Fibroblast of lung (primary cell): ENCODE measurements at regions not wholly inside any gene's neighbourhood (a gene's known extent, or its start where the extent isn't known, plus 50 kb on each side); places are given as distances from the start of the nearest gene placed in this dataset.

Source experiments
- DNase-seq, 2 donors: peaks; one replicate each; pipeline versions ENCODE4 v3.0.0 to v3.0.0-alpha.2; 2010; ENCODE audit warnings: low read depth in 2 of 2
- H2AFZ ChIP-seq: 2 replicates; pipeline ENCODE4 v1.5.1; 2012; ENCODE audit warnings: low read length, control low read depth, inconsistent platforms
- H3K27ac ChIP-seq: 2 replicates; pipeline ENCODE4 v1.5.1; 2011; ENCODE audit warnings: low read length, control low read depth; ENCODE audit not compliant: insufficient read depth
- H3K27me3 ChIP-seq: 2 replicates; pipeline ENCODE4 v1.5.1; 2011; ENCODE audit warnings: mild to moderate bottlenecking, low read length; ENCODE audit not compliant: control insufficient read depth, insufficient read depth
- H3K36me3 ChIP-seq: 2 replicates; pipeline ENCODE4 v1.5.1; 2011; ENCODE audit warnings: low read length; ENCODE audit not compliant: control insufficient read depth, insufficient read depth
- H3K4me1 ChIP-seq: 2 replicates; pipeline ENCODE4 v1.5.1; 2011; ENCODE audit warnings: low read length; ENCODE audit not compliant: control insufficient read depth, insufficient read depth; ENCODE audit errors: extremely low read depth
- H3K4me2 ChIP-seq: 2 replicates; pipeline ENCODE4 v1.5.1; 2011; ENCODE audit warnings: low read length, control low read depth; ENCODE audit not compliant: insufficient read depth; ENCODE audit errors: extremely low read depth
- H3K4me3 ChIP-seq, 4 experiments: fragments of 200-600 bp in 1 of 4; sonication (generic) in 1 of 4; replicated peaks in 1 of 4; 2 replicates each; pipeline ENCODE4 v1.5.1; 2011 to 2016; ENCODE audit warnings: low read length in 4 of 4, low read depth in 3 of 4, mild to moderate bottlenecking in 3 of 4, control low read depth in 2 of 4, inconsistent platforms in 1 of 4, mixed read lengths in 1 of 4; ENCODE audit not compliant: insufficient read depth in 1 of 4; ENCODE audit errors: control extremely low read depth in 1 of 4
- H3K79me2 ChIP-seq: 2 replicates; pipeline ENCODE4 v1.5.1; 2012; ENCODE audit warnings: mild to moderate bottlenecking, low read length, inconsistent platforms; ENCODE audit not compliant: control insufficient read depth, insufficient read depth
- H3K9ac ChIP-seq: 2 replicates; pipeline ENCODE4 v1.5.1; 2011; ENCODE audit warnings: mild to moderate bottlenecking, low read length, control low read depth; ENCODE audit not compliant: insufficient read depth
- H3K9me3 ChIP-seq: 2 replicates; pipeline ENCODE4 v1.5.1; 2012; ENCODE audit warnings: low read depth, low read length; ENCODE audit not compliant: control insufficient read depth, insufficient read depth
- H4K20me1 ChIP-seq: 2 replicates; pipeline ENCODE4 v1.5.1; 2011; ENCODE audit warnings: low read length; ENCODE audit not compliant: control insufficient read depth, insufficient read depth; ENCODE audit errors: extremely low read depth
- CTCF ChIP-seq, 2 donors: IDR thresholded peaks in 1 of 2; conservative IDR thresholded peaks in 1 of 2; 1 replicate in 1 of 2; 2 replicates in 1 of 2; pipeline ENCODE4 v1.5.1; 2011 to 2012; ENCODE audit warnings: low read length in 2 of 2, control low read depth in 1 of 2, inconsistent platforms in 1 of 2, low read depth in 1 of 2, mild to moderate bottlenecking in 1 of 2
- EZH2 ChIP-seq: IDR thresholded peaks from 2 replicates; pipeline ENCODE4 v1.5.1; 2012; ENCODE audit warnings: low read length, control low read depth, mild to moderate bottlenecking; ENCODE audit errors: missing control alignments

GRCh38 chr1:193755441-193755840 lies 569.0 kb upstream of the B3GALT2 start:
- no peak overlapping the region for H3K4me2 ChIP-seq
- no peaks in the 10 kb centered on the region for H3K27me3 ChIP-seq
- H3K9ac ChIP-seq = no peak overlapping the region
- no peaks in the 10 kb centered on the region for H3K79me2 ChIP-seq
- no peak overlapping the region for H2AFZ ChIP-seq
- TF ChIP-seq CTCF (conservative IDR thresholded peaks at IDR 0.05 in 1 of 2, IDR thresholded peaks at IDR 0.05 in 1 of 2; ENCODE audit: low read depth in 1 of 2, low read length in 2 of 2) (no peak), EZH2 (no peak)
- no peaks in the 10 kb centered on the region for H3K9me3 ChIP-seq
- H3K4me3 ChIP-seq = no peak overlapping the region
- H3K36me3 ChIP-seq = no peaks in the 10 kb centered on the region
- no peak for DNase-seq
- no peaks in the 10 kb centered on the region for H4K20me1 ChIP-seq
- no peaks in the 10 kb centered on the region for H3K4me1 ChIP-seq
- H3K27ac ChIP-seq = no peak overlapping the region

DNA sequence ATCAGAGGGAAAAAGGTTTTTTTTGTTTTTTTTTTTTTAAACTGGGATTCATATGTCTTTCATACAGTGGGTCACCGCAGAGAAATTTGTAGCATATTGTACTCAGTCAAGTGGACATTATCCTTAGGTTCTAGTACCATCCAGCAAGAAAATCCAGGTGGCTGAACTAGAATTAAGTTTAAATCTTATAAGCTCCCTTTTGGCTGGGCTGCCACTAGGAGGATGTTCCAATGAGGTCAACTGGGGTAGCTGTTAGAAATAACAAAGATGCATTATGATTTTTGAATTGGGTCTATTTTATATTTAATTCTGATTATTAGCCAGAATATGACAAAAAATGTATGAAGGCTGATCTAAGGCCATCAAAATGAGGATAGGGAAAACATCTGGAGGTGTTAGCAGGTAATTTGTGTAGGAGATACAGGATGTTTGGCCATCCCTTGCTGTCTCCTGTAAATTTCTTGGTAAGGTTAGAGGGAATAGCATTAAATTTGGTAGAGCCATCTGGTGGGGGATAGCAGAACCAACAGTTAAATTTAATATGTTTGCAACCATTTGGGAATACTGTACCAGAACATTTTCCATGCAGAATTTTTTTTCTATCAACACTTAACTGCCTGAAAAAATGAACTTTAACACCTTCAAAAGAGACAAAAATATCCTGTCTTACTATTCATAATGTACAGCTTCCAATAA lies 568.5 kb upstream of the B3GALT2 start:
- Histone ChIP-seq H3K36me3 (no peaks in the 10 kb centered on the region), H3K79me2 (no peaks in the 10 kb centered on the region), H4K20me1 (no peaks in the 10 kb centered on the region), H3K9me3 (no peaks in the 10 kb centered on the region), H3K4me1 (no peaks in the 10 kb centered on the region), H3K4me2 (no peak overlapping the region), H3K27me3 (no peaks in the 10 kb centered on the region), H3K9ac (no peak overlapping the region), H2AFZ (no peak overlapping the region), H3K4me3 (no peak overlapping the region), H3K27ac (no peak overlapping the region)
- TF ChIP-seq CTCF (conservative IDR thresholded peaks at IDR 0.05 in 1 of 2, IDR thresholded peaks at IDR 0.05 in 1 of 2; ENCODE audit: low read depth in 1 of 2, low read length in 2 of 2) = peak; percentile 12 to 42
- TF ChIP-seq EZH2 = no peak
- DNase-seq = peak; percentile 2 to 19

- TF ChIP-seq EZH2 (no peak), CTCF (conservative IDR thresholded peaks at IDR 0.05 in 1 of 2, IDR thresholded peaks at IDR 0.05 in 1 of 2; ENCODE audit: low read depth in 1 of 2, low read length in 2 of 2) (no peak)
- H3K9ac ChIP-seq = no peak overlapping the region
- no peaks in the 10 kb centered on the region for H3K79me2 ChIP-seq
- H3K4me1 ChIP-seq = no peaks in the 10 kb centered on the region
- H3K4me3 ChIP-seq = no peak overlapping the region
- H3K27me3 ChIP-seq = no peaks in the 10 kb centered on the region
- no peak overlapping the region for H3K27ac ChIP-seq
- no peaks in the 10 kb centered on the region for H3K9me3 ChIP-seq
- H3K4me2 ChIP-seq = no peak overlapping the region
- H3K36me3 ChIP-seq = no peaks in the 10 kb centered on the region
- no peak overlapping the region for H2AFZ ChIP-seq
- no peaks in the 10 kb centered on the region for H4K20me1 ChIP-seq
- no peak for DNase-seq
Measured at GRCh38 chr1:193754151-193754550, 567.7 kb upstream of the B3GALT2 start.
